ENCODE measurements at regions not wholly inside any gene's neighbourhood (a gene's known extent, or its start where the extent isn't known, plus 50 kb on each side); places are given as distances from the start of the nearest gene placed in this dataset.

GRCh38 chr15:25060996-25061620, 106.3 kb downstream of the SNRPN start:
- TF ChIP-seq CTCF (IDR thresholded peaks at IDR 0.05) (no peak), POLR2A (IDR thresholded peaks at IDR 0.05) (no peak)

Measured in right lobe of liver (tissue), 4 donors.